Neuronal stem cell (in vitro differentiated cells): ENCODE measurements at regions not wholly inside any gene's neighbourhood (a gene's known extent, or its start where the extent isn't known, plus 50 kb on each side); places are given as distances from the start of the nearest gene placed in this dataset.

Experiments used
- DNase-seq: peaks from one replicate; pipeline ENCODE4 v3.0.0-alpha.2; 2013; ENCODE audit warnings: low spot score
- H2AFZ ChIP-seq: one replicate; pipeline ENCODE4 v1.6.1; 2013; ENCODE audit warnings: mild to moderate bottlenecking, low read length, inconsistent platforms
- H2AK5ac ChIP-seq: 2 replicates; pipeline ENCODE4 v1.6.1; 2013; ENCODE audit warnings: low read depth, mild to moderate bottlenecking, inconsistent platforms, low read length, moderate library complexity, mixed read lengths
- H2BK120ac ChIP-seq: 2 replicates; pipeline ENCODE4 v1.6.1; 2013; ENCODE audit warnings: low read depth, mild to moderate bottlenecking, inconsistent platforms, low read length, moderate library complexity, mixed read lengths
- H2BK12ac ChIP-seq: one replicate; pipeline ENCODE4 v1.6.1; 2013; ENCODE audit warnings: low read length, inconsistent platforms
- H2BK15ac ChIP-seq: 2 replicates; pipeline ENCODE4 v1.6.1; 2013; ENCODE audit warnings: mild to moderate bottlenecking, low read length, inconsistent platforms, mixed read lengths
- H2BK5ac ChIP-seq: one replicate; pipeline ENCODE4 v1.6.1; 2013; ENCODE audit warnings: inconsistent platforms, mild to moderate bottlenecking, low read length, moderate library complexity
- H3K14ac ChIP-seq: one replicate; pipeline ENCODE4 v1.6.1; 2013; ENCODE audit warnings: low read length, inconsistent platforms
- H3K18ac ChIP-seq: 2 replicates; pipeline ENCODE4 v1.6.1; 2013; ENCODE audit warnings: low read length, inconsistent platforms
- H3K23ac ChIP-seq: 2 replicates; pipeline ENCODE4 v1.6.1; 2013; ENCODE audit warnings: low read depth, mild to moderate bottlenecking, mixed read lengths, low read length, inconsistent platforms; ENCODE audit not compliant: poor library complexity
- H3K27ac ChIP-seq: replicated peaks from 3 replicates; pipeline ENCODE4 v1.5.1; 2013; ENCODE audit warnings: low read length, inconsistent platforms
- H3K27me3 ChIP-seq, 3 experiments: 2 replicates each; pipeline ENCODE4 v1.6.1; 2013; ENCODE audit warnings: low read length in 3 of 3, mild to moderate bottlenecking in 2 of 3, inconsistent platforms in 1 of 3, low read depth in 1 of 3, mixed read lengths in 1 of 3, moderate library complexity in 1 of 3; ENCODE audit not compliant: control insufficient read depth in 3 of 3, insufficient read depth in 3 of 3
- H3K36me3 ChIP-seq, 2 donors: replicated peaks in 1 of 2; 2 replicates each; pipeline ENCODE4 v1.6.1; 2013; ENCODE audit warnings: low read length in 2 of 2; ENCODE audit not compliant: control insufficient read depth in 2 of 2, insufficient read depth in 2 of 2
- H3K4ac ChIP-seq: 2 replicates; pipeline ENCODE4 v1.6.1; 2013; ENCODE audit warnings: inconsistent platforms, mild to moderate bottlenecking, low read length, moderate library complexity
- H3K4me1 ChIP-seq, 2 donors: 1 replicate in 1 of 2; 2 replicates in 1 of 2; pipeline ENCODE4 v1.6.1; 2013; ENCODE audit warnings: low read length in 2 of 2, low read depth in 1 of 2; ENCODE audit not compliant: control insufficient read depth in 2 of 2, insufficient read depth in 1 of 2
- H3K4me2 ChIP-seq: one replicate; pipeline ENCODE4 v1.6.1; 2013; ENCODE audit warnings: mild to moderate bottlenecking, low read length, inconsistent platforms; ENCODE audit not compliant: insufficient read depth, poor library complexity, severe bottlenecking
- H3K4me3 ChIP-seq, 2 donors: 2 replicates each; pipeline ENCODE4 v1.5.1; 2013; ENCODE audit warnings: low read length in 2 of 2, mild to moderate bottlenecking in 2 of 2, inconsistent platforms in 1 of 2, moderate library complexity in 1 of 2
- H3K79me1 ChIP-seq: one replicate; pipeline ENCODE4 v1.6.1; 2013; ENCODE audit warnings: low read depth, mild to moderate bottlenecking, inconsistent platforms, low read length, moderate library complexity
- H3K9ac ChIP-seq: one replicate; pipeline ENCODE4 v1.6.1; 2013; ENCODE audit warnings: mild to moderate bottlenecking, low read depth, low read length, inconsistent platforms; ENCODE audit not compliant: poor library complexity
- H3K9me3 ChIP-seq, 2 donors: replicated peaks in 1 of 2; 2 replicates each; pipeline versions ENCODE3 to v1.6.1; 2013; ENCODE audit warnings: low read length in 2 of 2, mild to moderate bottlenecking in 2 of 2, inconsistent platforms in 1 of 2, low read depth in 1 of 2, mixed read lengths in 1 of 2, moderate library complexity in 1 of 2; ENCODE audit not compliant: control insufficient read depth in 2 of 2, insufficient read depth in 1 of 2
- H4K8ac ChIP-seq: one replicate; pipeline ENCODE4 v1.6.1; 2013; ENCODE audit warnings: low read depth, mild to moderate bottlenecking, inconsistent platforms, low read length, moderate library complexity
- H4K91ac ChIP-seq: one replicate; pipeline ENCODE4 v1.6.1; 2013; ENCODE audit warnings: low read length, low read depth, mild to moderate bottlenecking, inconsistent platforms; ENCODE audit not compliant: poor library complexity
- WGBS, 2 donors: extraction: QIAGEN DNeasy Blood & Tissue Kit; methylation state at CpG; one replicate each; pipeline ENCODE4 v1.1.7; 2013; ENCODE audit warnings: missing lambda C conversion rate in 2 of 2, mixed read lengths in 1 of 2; ENCODE audit not compliant: insufficient read length in 2 of 2, insufficient replicate concordance in 1 of 2; ENCODE audit errors: extremely low coverage in 2 of 2; 5-methylcytosine and 5-hydroxymethylcytosine counted together

- Histone ChIP-seq H2BK12ac (no peak overlapping the region), H2BK120ac (no peak overlapping the region), H3K79me1 (no peaks in the 10 kb centered on the region), H3K27ac (no peak overlapping the region), H4K91ac (no peak overlapping the region), H3K14ac (no peak overlapping the region), H3K27me3 (peaks cover 0 to 24% (median 0%) of the 10 kb centered on the region in 3 experiments), H2BK15ac (no peak overlapping the region), H3K4me2 (no peak overlapping the region), H4K8ac (no peak overlapping the region), H3K18ac (no peak overlapping the region), H3K4me3 (no peak overlapping the region), H3K4ac (no peak overlapping the region), H3K9ac (no peak overlapping the region), H2BK5ac (no peak overlapping the region), H3K23ac (no peak overlapping the region), H2AK5ac (no peak overlapping the region), H3K9me3 (no peaks in the 10 kb centered on the region), H2AFZ (no peak overlapping the region), H3K4me1 (peaks cover 0 to 7% of the 10 kb centered on the region in 2 donors), H3K36me3 (no peaks in the 10 kb centered on the region)
- WGBS, 2 donors: no CpG with 5 or more reads among the region's 5 CpGs
- DNase-seq: no peak
Measured at GRCh38 chr17:79241616-79242015, 167.0 kb downstream of the ENGASE start.

GRCh38 chr17:79239205-79239604 lies 164.6 kb downstream of the ENGASE start:
- H3K36me3 ChIP-seq: no peaks in the 10 kb centered on the region

GRCh38 chr17:79237448-79238053 lies 162.9 kb downstream of the ENGASE start:
- no peak overlapping the region for H3K4me2 ChIP-seq
- no peak overlapping the region for H3K23ac ChIP-seq
- H2AK5ac ChIP-seq: no peak overlapping the region
- H3K18ac ChIP-seq: peak overlapping the region; percentile 46
- H4K91ac ChIP-seq: no peak overlapping the region
- H2BK5ac ChIP-seq: no peak overlapping the region
- H2BK15ac ChIP-seq: no peak overlapping the region
- no peak overlapping the region for H3K27ac ChIP-seq
- no peak for DNase-seq
- no peak overlapping the region for H3K9ac ChIP-seq
- no peaks in the 10 kb centered on the region for H3K9me3 ChIP-seq
- no peak overlapping the region for H3K14ac ChIP-seq
- no CpG with 5 or more reads among the region's 13 CpGs for WGBS, 2 donors
- H3K36me3 ChIP-seq: no peaks in the 10 kb centered on the region
- H4K8ac ChIP-seq: no peak overlapping the region
- H2BK12ac ChIP-seq: no peak overlapping the region
- H3K4me1 ChIP-seq: no peaks in the 10 kb centered on the region
- peaks cover 0 to 27% (median 0%) of the 10 kb centered on the region in 3 experiments for H3K27me3 ChIP-seq
- no peak overlapping the region for H2BK120ac ChIP-seq
- no peak overlapping the region for H3K4ac ChIP-seq
- no peak overlapping the region for H2AFZ ChIP-seq
- no peak overlapping the region for H3K4me3 ChIP-seq
- H3K79me1 ChIP-seq: no peaks in the 10 kb centered on the region

More at GRCh38 chr17:79239205-79239604, 164.6 kb downstream of the ENGASE start:
- no peaks in the 10 kb centered on the region for H3K79me1 ChIP-seq
- H2AK5ac ChIP-seq: no peak overlapping the region
- H3K4ac ChIP-seq: no peak overlapping the region
- H3K27ac ChIP-seq: no peak overlapping the region
- H3K18ac ChIP-seq: no peak overlapping the region
- no peak overlapping the region for H3K4me3 ChIP-seq
- H3K14ac ChIP-seq: no peak overlapping the region
- H2AFZ ChIP-seq: no peak overlapping the region
- peaks cover 0 to 30% (median 0%) of the 10 kb centered on the region in 3 experiments for H3K27me3 ChIP-seq
- H3K9me3 ChIP-seq: no peaks in the 10 kb centered on the region
- H3K23ac ChIP-seq: no peak overlapping the region
- no peak for DNase-seq
- no CpG with 5 or more reads among the region's 9 CpGs for WGBS, 2 donors
- H3K4me2 ChIP-seq: no peak overlapping the region
- no peak overlapping the region for H4K91ac ChIP-seq
- no peak overlapping the region for H3K9ac ChIP-seq
- H2BK12ac ChIP-seq: no peak overlapping the region
- H2BK15ac ChIP-seq: no peak overlapping the region
- H2BK5ac ChIP-seq: no peak overlapping the region
- H4K8ac ChIP-seq: no peak overlapping the region
- H3K4me1 ChIP-seq: no peaks in the 10 kb centered on the region
- no peak overlapping the region for H2BK120ac ChIP-seq

GRCh38 chr17:79235808-79236207 lies 161.2 kb downstream of the ENGASE start:
- Histone ChIP-seq H3K4me1 (no peaks in the 10 kb centered on the region), H2BK12ac (no peak overlapping the region), H3K9ac (no peak overlapping the region), H3K27me3 (peaks cover 0 to 27% (median 0%) of the 10 kb centered on the region in 3 experiments), H3K18ac (no peak overlapping the region), H3K23ac (no peak overlapping the region), H3K14ac (no peak overlapping the region), H2AFZ (no peak overlapping the region), H3K4me2 (no peak overlapping the region), H2BK120ac (no peak overlapping the region), H3K4me3 (no peak overlapping the region), H3K9me3 (no peaks in the 10 kb centered on the region), H3K4ac (no peak overlapping the region), H4K8ac (no peak overlapping the region), H3K27ac (no peak overlapping the region), H2BK5ac (no peak overlapping the region), H3K36me3 (no peaks in the 10 kb centered on the region), H2AK5ac (no peak overlapping the region), H3K79me1 (no peaks in the 10 kb centered on the region), H2BK15ac (no peak overlapping the region), H4K91ac (no peak overlapping the region)
- DNase-seq: no peak
- WGBS, 2 donors: no CpG with 5 or more reads among the region's 10 CpGs
